Hematopoietic multipotent progenitor cell treated with erythropoietin and hydrocortisone succinate and interleukin-3 and kit ligand, for 4 days (in vitro differentiated cells): ENCODE measurements at regions not wholly inside any gene's neighbourhood (a gene's known extent, or its start where the extent isn't known, plus 50 kb on each side); places are given as distances from the start of the nearest gene placed in this dataset.
"Not testable (repeated sequence)": the region's sequence is repeated elsewhere in the genome, so short reads cannot be mapped to it uniquely, and the experiment has no call there.

Experiments used
- DNase-seq: peaks from one replicate; pipeline ENCODE4 v3.0.0-alpha.2; 2015

DNA sequence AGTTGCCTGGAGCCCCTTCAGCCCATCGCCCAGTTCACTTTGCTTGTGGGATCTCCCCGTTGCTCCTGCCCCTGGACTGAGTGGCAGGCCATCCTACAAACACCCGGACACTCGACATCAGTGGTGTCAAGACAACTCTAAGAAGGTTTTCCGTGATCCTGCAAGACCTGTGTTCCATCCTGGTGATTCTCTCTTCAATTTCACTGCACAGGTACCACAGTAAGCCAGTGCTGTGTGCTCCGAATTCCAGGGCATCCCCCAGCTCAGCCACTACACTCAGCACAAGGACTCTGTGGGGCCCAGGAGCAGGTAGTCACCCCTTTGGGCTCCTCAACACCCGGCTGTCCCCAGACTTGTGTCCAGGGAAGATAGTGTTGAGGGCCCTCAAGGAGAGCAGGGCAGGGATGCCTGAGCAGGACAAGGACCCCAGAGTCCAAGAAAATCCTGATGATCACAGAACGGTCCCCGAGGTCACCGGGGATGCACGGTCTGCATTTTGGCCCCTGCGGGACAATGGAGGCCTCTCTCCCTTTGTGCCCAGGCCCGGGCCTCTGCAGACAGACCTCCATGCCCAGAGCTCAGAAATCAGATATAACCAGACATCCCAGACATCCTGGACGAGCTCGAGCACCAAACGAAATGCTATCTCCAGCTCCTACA is 146.9 kb upstream of the C1QTNF3 start:
- not testable (repeated sequence) for DNase-seq

DNA sequence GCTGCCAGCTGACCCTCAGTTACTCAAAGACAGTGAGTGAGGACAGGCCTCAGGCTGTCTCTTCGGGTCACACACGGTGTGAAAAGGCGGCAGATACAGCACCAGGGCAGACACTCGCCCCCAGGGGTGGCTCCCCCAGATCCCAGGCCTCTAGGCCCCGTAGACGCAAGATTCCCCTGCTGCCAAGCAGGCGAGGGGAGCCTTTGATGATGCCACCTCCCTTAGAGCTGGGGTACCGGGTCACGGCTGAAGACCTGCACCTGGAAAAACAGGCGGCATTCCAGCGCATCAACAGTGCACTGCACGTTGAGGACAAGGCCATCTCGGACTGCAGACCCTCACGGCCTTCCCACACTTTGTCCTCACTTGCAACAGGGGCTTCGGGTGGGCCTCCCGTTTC is 147.5 kb upstream of the C1QTNF3 start:
- DNase-seq, result peak; percentile 2

DNA sequence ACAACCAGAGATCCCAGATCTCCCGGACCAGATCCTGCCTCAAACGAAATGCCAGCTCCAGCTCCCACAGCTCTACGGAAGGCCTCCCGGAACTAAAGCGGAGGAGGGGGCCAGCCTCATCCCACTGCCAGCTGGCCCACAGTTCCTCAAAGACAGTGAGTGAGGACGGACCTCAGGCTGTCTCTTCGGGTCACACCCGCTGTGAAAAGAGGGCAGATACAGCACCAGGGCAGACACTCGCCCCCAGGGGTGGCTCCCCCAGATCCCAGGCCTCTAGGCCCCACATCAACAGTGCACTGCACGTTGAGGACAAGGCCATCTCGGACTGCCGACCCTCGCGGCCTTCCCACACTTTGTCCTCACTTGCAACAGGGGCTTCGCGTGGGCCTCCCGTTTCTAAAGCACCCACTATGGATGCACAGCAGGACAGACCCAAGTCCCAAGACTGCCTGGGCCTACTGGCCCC is 148.3 kb upstream of the C1QTNF3 start:
- DNase-seq, result not testable (repeated sequence)

DNA sequence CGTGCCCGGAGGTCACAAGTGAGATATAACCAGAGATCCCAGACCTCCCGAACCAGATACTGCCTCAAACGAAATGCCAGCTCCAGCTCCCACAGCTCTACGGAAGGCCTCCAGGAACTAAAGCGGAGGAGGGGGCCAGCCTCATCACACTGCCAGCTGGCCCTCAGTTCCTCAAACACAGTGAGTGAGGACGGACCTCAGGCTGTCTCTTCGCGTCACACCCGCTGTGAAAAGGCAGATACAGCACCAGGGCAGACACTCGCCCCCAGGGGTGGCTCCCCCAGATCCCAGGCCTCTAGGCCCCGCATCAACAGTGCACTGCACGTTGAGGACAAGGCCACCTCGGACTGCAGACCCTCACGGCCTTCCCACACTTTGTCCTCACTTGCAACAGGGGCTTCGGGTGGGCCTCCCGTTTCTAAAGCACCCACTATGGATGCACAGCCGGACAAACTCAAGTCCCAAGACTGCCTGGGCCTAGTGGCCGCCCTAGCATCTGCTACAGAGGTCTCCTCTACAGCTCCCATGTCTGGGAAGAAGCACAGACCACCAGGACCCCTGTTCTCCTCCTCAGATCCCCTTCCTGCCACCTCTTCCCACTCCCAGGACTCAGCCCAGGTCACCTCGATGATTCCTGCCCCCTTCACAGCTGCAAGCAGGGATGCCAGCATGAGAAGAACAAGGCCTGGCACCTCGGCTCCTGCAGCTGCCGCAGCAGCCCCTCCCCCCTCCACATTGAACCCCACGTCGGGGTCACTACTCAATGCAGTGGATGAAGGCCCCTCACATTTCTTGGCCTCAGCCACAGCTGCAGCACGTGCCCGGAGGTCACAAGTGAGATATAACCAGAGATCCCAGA is 149.3 kb upstream of the C1QTNF3 start:
- DNase-seq, result peak; percentile 15

DNA sequence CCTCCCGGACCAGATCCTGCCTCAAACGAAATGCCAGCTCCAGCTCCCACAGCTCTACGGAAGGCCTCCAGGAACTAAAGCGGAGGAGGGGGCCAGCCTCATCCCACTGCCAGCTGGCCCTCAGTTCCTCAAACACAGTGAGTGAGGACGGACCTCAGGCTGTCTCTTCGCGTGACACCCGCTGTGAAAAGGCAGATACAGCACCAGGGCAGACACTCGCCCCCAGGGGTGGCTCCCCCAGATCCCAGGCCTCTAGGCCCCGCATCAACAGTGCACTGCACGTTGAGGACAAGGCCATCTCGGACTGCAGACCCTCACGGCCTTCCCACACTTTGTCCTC is 149.9 kb upstream of the C1QTNF3 start:
- not testable (repeated sequence) for DNase-seq

DNA sequence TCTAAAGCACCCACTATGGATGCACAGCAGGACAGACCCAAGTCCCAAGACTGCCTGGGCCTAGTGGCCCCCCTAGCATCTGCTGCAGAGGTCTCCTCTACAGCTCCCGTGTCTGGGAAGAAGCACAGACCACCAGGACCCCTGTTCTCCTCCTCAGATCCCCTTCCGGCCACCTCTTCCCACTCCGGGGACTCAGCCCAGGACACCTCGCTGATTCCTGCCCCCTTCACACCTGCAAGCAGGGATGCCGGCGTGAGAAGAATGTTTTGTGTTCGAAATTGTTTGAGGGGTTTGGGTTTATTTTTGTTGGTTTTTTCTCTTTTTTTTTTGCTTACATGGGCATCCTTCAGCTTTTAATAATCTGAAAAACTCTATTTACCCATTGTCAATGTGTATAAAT is 150.3 kb upstream of the C1QTNF3 start:
- not testable (repeated sequence) for DNase-seq

DNA sequence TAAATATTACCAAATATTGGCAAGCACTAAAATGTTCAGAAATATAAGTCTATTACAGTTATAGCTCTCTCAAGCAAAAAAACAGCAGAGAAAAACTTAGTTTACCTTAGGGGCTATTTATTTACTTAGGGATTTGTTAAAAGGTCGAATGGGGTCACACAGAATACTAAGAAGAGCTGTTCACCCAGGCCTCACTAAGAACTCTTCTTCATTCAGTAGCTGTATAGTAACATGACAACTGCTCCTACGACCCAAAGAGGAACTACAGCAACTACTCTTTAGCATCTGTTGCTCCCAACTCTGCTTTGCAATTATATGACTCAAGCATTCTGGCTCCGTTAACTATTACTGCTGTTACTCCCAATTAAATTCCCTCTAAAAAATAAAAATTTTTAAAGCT is 150.8 kb upstream of the C1QTNF3 start:
- peak; percentile 32 for DNase-seq

DNA sequence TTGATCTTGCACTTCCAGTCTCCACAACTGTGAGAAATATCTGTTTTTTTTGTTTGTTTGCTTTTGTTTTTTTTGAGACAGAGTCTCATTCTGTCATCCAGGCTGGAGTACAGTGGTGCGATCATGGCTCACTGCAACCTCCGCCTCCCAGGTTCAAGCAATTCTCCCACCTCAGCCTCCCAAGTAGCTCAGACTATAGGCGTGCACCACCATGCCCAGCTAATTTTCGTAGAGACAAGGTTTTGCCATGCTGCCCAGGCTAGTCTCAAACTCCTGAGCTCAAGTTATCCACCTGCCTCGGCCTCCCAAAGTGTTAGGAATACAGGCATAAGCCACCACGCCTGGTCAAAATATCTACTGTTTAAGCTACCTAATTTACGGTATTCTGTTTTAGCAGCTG is 153.1 kb upstream of the C1QTNF3 start:
- not testable (repeated sequence) for DNase-seq

DNA sequence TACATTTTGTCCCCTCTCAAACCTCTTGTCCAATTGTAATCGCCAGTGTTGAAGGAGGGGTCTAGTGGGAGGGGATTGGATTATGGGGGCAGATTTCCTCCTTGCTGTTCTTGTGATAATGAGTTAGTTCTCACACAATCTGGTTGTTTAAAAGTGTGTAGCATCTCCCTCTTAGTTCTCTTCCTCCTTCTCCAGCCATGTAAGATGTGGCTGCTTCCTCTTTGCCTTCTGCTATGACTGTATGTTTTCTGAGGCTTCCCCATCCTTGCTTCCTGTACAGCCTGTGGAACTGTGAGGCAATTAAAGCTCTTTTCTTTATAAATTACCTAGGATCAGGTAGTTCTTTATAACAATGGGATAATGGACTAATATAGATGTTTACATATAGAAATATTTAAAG is 162.3 kb upstream of the C1QTNF3 start:
- peak; percentile 31 for DNase-seq

DNA sequence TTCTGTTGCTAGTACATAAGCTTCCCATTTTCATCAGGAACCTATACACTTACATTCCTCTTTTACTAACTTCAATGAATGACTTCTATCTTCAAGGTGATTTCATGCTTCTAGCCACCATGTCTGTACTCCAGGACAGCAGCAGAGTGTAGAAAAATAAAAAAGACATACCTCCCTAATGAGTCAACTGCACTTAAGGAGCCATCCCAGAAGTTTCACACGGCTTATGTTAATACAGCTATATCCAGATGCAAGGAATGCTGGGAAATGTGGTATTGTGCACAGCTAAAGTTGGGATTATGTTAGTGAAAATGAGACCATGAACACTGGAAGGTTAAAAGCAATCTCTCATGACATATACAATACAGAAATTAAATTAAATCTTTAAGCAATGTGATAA is 174.4 kb upstream of the C1QTNF3 start:
- not testable (repeated sequence) for DNase-seq

DNA sequence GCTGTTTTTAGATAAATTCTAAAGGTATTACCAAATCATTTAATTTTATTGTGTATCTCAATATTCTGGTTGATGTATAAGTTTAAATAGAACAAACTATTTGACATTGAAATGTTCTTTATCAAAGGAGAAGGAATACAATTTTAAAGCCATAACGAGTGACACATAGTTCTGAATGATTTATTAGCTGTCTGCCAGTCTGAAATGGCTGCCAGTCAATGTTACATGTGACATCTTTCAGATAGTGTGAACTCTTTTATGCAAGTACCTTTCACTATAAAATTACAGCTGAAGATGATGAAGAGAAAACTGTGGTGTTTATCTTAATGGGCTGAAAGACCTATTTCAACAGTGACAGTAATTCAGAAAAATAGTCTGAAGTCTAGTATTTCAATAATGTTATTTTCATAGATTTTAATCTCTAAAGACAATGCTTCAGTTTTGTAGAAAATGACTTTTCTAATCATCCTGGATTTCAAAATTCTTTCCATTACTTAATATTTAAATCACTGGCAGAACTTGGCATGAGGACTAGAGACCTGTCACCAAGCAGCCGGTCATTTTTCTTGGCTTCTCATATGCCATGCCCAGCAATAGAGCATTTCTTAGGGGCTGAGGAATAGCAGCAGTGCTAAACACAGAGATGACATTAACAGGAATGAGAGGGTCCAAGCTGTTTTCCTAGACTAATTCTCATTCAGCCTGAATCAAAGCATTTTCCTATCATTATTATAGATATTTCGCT is 178.5 kb upstream of the C1QTNF3 start:
- DNase-seq, result not testable (repeated sequence)

DNA sequence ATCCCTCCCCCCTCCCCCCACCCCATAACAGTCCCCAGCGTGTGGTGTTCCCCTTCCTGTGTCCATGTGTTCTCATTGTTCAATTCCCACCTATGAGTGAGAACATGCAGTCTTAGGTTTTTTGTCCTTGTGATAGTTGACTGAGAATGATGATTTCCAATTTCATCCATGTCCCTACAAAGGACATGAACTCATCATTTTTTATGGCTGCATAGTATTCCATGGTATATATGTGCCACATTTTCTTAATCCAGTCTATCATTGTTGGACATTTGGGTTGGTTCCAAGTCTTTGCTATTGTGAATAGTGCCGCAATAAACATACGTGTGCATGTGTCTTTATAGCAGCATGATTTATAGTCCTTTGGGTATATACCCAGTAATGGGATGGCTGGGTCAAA is 180.1 kb upstream of the C1QTNF3 start:
- not testable (repeated sequence) for DNase-seq

DNA sequence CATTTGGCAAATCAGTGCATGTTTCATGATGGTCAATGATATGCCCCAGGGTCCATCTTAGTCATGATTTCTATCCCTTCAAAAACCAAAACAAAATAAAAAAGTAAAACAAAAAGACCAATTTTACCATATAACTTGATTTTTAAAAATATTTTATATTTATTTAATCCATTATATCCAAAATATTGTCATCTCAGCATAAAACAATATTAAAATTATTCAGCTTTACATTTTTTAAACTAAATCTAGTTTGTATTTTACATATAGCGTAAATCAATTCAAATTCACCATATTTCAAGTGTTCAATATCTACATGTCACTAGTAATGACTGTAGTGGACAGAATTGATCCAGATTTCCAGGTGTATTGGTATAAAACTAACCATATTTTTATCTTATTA is 187.4 kb upstream of the C1QTNF3 start:
- not testable (repeated sequence) for DNase-seq

DNA sequence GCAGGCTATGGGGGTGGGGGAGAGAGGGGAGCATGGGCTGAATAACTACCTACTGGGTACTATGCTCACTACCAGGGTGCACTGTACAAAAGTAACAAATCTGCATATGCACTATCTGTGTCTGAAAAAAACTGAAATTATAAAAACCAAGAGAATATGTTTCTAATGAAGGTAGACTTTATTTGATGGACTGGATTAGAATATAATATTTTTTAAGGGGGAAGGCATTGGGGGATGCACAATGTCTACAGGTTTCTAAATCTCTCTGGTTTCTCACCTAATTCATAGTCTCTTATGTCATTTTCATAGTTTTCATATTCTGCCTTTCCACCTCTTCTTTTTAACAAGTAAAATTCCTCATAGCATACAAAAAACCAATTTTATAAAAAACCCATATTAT is 200.8 kb upstream of the C1QTNF3 start:
- DNase-seq, result peak; percentile 13

DNA sequence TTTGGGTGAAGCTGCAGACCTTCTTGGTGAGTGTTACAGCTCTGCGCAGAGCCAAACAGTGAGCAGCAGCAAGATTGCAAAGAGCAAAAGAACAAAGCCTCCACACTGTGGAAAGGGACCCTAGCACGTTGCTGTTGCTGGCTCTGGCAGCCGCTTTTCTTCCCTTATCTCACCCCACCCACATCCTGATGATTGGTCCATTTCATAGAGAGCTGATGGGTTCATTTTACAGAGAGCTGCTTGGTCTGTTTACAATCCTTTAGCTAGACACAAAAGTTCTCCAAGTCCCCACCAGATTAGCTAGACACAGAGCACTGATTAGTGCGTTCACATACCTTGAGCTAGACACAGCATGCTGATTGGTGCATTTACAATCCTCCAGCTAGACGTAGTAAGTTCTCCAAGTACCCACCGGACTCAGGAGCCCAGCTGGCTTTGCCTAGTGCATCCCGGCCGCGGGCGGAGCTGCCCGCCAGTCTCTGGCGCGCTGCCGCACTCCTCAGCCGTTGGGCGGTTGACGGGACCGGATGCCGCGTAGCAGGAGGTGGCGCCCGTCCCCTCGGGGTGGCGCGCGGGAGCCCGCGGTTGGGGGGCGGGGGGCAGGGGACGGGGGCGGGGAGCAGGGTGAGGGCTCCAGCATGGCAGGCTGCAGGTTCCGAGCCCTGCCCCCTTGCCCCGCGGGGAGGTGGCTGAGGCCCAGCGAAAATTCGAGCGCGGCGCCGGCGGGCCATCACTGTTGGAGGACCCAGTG is 201.4 kb upstream of the C1QTNF3 start:
- peak; percentile 81 for DNase-seq

DNA sequence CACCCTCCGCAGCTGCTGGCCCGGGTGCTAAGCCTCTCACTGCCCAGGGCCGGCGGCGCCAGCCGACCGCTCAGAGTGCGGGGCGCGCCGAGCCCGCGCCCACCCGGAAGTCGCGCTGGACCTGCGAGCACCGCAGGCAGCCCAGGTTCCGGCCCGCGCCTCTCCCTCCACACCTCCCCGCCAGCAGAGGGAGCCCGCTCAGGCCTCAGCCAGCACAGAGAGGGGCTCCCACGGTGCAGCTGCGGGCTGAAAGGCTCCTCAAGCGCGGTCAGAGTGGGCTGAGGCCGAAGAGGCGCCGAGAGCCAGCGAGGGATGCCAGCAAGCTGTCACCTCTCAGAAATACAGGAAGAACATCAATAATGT is 202.0 kb upstream of the C1QTNF3 start:
- DNase-seq, result not testable (repeated sequence)

DNA sequence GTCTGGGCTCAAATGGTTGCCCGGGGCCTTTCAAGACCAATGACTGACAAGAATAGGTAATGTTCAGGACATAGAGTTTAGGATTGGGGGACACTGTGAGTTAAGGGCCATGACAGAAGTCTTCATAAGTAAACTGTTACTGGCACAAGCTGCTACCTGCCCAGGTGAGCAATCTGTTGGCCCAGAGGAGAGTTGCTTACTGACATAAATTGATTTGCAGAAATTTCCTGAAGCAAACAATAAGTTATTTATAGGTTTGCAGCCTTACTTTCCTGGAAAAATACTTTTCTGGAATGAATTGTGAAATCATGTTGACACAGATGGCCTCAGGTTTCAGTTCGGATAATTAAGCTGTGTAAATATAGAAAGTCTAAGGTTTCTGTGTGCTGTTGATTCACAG is 202.8 kb upstream of the C1QTNF3 start:
- peak; percentile 1 for DNase-seq

DNA sequence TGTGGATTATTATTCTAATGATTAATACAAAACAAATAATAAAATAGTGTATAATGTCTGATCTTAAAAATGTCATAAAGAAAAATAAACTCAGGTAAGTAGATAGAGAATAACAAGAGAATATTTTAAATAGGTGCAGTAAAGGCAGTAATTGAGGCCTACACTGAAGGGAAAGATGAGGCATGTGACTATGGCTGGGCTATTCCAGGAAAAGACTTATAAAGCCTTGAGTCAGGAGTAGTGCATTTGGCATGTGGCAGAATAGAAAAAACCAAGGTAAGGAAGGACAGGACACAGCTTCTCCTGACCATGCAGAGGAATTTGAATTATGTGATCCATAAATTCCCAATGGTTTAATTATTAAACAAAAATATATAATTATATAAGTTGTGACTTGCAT is 215.6 kb upstream of the C1QTNF3 start:
- not testable (repeated sequence) for DNase-seq

DNA sequence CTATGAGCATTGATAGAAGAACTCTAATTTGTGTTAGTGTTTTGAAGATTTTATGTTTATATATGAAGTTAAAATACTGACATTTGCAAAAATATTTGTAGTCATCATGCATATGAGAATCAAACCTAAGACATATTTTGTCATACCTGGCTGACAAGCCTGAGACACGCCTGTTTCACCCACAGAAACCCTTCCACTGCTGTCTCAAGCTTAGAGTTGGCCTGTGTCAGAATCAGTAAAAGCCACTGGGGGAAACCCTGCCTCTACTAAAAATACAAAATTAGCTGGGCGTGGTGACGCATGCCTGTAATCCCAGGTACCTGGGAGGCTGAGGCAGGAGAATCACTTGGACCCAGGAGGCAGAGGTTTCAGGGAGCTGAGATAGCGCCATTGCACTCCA is 218.0 kb upstream of the C1QTNF3 start:
- not testable (repeated sequence) for DNase-seq

DNA sequence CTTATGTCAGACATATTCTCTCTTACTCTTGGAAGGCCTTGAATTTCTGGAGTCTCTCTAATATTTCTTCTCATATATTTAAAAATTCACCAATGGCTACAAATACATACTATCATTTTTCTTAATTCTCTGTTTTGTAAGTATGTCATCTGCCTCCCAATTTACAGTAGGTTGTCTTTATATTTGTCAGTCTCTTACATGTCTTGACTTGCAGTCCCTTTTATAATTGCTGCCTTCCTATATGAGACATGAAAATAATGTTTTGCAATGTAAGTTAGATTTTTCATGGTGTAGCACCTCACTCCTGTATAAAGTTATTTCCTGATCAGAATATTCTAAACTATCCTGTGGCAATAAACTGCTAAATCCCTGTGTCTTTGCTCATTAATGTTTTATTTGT is 223.1 kb upstream of the C1QTNF3 start:
- not testable (repeated sequence) for DNase-seq

DNA sequence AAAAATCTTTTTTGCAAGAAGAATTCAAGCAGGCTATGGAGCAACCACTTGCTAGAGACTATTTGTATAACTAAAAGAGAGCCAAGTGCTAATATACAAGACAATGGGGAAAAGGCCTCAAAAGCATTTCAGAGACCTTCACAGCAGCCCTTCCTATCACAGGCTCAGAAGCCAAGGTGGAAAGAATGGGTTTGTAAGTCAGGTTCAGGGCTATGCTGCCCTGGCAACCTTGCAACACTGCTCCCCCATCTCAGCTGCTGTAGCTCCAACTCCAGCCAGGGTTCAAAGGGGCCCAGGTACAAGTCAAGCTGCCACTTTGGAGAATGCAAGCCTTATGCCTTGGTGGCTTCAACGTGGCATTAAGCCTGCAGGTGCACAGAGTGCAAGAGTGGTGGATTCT is 253.7 kb upstream of the C1QTNF3 start:
- not testable (repeated sequence) for DNase-seq

DNA sequence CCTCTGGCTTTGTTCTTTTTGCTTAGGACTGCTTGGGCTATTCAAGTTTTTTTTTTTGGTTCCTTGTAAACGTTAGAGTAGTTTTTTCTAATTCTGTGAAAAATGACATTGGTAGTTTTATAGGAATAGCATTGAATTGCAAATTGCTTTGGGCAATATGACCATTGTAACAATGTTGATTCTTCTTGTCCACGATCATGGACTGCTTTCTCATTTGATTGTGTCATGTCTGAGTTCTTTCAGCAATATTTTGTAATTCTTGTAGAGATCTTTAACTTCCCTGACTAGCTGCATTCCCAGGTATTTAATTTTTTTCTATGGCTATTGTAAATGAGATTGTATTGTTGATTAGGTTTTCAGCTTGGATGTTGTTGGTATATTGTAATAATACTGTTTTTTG is 286.2 kb upstream of the C1QTNF3 start:
- not testable (repeated sequence) for DNase-seq

DNA sequence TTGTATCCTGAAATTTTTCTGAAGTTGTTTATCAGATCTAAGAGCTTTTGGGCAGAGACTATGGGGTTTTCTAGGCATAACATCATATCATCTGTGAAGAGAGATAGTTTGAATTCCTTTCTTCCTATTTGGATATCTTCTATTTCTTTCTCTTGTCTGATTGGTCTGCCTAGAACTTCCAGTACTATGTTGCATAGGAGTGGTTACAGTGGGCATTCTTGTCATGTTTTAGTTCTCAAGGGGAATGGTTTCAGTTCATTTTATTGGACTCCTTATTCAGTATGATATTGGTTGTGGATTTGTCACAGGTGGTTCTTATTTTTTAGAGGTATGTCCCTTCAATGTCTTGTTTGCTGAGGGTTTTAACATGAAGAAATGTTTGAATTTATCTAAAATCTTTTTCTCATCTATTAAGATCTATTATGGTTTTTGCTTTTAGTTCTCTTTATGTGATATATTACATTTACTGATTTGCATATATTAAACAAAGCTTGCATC is 286.6 kb upstream of the C1QTNF3 start:
- not testable (repeated sequence) for DNase-seq
